ENCODE measurements at regions not wholly inside any gene's neighbourhood (a gene's known extent, or its start where the extent isn't known, plus 50 kb on each side); places are given as distances from the start of the nearest gene placed in this dataset.

DNA sequence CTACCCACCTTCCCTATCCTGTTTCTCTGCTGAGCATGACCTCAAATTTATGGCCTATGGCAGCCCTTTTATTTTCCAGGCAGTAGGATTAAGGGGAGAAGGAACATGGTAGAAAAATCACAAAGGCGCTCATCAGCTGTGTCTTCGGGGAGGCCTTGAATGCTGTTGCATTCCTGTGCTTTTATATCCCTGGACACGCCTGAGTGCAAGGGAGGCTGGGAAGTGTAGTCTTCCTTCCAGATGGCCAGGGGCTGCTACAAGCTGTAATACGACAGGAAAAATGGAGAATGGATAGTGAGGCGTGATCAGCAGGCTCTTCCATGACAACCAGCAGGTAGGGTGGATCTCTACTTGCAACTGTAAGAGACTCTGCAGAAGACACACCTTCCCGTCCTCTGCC lies 210.9 kb upstream of the GGTLC1 start:
- no peak for DNase-seq (ENCODE audit: low spot score)
- Mint-ChIP-seq H3K27ac (ENCODE audit: unreplicated experiment) (no peak overlapping the region), H3K4me1 (ENCODE audit: unreplicated experiment) (no peaks in the 10 kb centered on the region), H3K4me3 (ENCODE audit: unreplicated experiment) (no peak overlapping the region), H3K27me3 (ENCODE audit: unreplicated experiment) (peaks cover 2% of the 10 kb centered on the region), H3K36me3 (ENCODE audit: low read depth, unreplicated experiment) (no peaks in the 10 kb centered on the region), H3K9me3 (ENCODE audit: unreplicated experiment) (no peaks in the 10 kb centered on the region)
- TF ChIP-seq, protein P1, sequence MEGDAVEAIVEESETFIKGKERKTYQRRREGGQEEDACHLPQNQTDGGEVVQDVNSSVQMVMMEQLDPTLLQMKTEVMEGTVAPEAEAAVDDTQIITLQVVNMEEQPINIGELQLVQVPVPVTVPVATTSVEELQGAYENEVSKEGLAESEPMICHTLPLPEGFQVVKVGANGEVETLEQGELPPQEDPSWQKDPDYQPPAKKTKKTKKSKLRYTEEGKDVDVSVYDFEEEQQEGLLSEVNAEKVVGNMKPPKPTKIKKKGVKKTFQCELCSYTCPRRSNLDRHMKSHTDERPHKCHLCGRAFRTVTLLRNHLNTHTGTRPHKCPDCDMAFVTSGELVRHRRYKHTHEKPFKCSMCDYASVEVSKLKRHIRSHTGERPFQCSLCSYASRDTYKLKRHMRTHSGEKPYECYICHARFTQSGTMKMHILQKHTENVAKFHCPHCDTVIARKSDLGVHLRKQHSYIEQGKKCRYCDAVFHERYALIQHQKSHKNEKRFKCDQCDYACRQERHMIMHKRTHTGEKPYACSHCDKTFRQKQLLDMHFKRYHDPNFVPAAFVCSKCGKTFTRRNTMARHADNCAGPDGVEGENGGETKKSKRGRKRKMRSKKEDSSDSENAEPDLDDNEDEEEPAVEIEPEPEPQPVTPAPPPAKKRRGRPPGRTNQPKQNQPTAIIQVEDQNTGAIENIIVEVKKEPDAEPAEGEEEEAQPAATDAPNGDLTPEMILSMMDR (IDR thresholded peaks at IDR 0.05; ENCODE audit: unreplicated experiment): no peak

DNA sequence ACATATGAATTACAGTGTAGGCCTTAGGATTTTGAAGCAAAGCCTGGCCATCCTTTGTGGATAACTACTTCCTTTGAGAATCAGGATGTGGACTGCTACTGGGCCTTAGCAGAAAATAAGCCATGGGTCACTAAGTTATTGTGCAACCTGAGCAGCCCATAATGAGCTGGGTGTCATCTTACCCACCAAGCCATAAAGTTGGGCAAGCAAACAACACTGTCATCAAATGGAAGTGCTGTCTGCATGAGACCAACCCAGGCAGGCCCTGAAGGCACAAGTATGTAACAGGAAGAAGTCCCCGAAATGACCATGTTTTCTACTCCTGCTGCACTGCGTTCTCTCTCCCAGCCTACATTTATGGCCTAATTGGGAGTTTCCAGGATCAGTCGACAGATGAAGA lies 205.6 kb upstream of the GGTLC1 start:
- Mint-ChIP-seq H3K9me3 (ENCODE audit: unreplicated experiment) (no peaks in the 10 kb centered on the region), H3K27ac (ENCODE audit: unreplicated experiment) (no peak overlapping the region), H3K4me1 (ENCODE audit: unreplicated experiment) (no peaks in the 10 kb centered on the region), H3K4me3 (ENCODE audit: unreplicated experiment) (no peak overlapping the region), H3K36me3 (ENCODE audit: low read depth, unreplicated experiment) (no peaks in the 10 kb centered on the region), H3K27me3 (ENCODE audit: unreplicated experiment) (peaks cover 2% of the 10 kb centered on the region)
- TF ChIP-seq, protein P1 (IDR thresholded peaks at IDR 0.05; ENCODE audit: unreplicated experiment): no peak
- DNase-seq (ENCODE audit: low spot score): no peak

DNA sequence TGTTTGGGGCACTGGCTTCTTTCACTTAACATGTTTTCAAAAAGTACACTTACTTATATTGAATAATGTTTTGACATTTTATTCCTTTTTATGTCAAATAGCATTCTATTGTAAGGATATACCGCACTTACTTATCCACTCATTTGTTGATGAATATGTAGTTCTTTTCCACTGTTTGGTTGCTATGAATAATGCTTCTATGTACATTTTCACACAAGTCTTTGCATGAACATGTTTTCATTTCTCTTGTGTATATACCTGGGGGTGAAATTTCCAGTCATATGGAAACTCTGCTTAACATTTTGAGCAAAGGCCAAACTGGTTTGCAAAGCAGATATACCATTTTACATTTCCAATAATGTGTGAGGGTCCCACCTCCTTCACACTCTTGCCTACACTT lies 202.3 kb upstream of the GGTLC1 start:
- no peak for DNase-seq (ENCODE audit: low spot score)
- H3K27me3 Mint-ChIP-seq (ENCODE audit: unreplicated experiment): no peaks in the 10 kb centered on the region
- no peaks in the 10 kb centered on the region for H3K4me1 Mint-ChIP-seq (ENCODE audit: unreplicated experiment)
- no peaks in the 10 kb centered on the region for H3K36me3 Mint-ChIP-seq (ENCODE audit: low read depth, unreplicated experiment)
- no peak overlapping the region for H3K27ac Mint-ChIP-seq (ENCODE audit: unreplicated experiment)
- no peaks in the 10 kb centered on the region for H3K9me3 Mint-ChIP-seq (ENCODE audit: unreplicated experiment)
- TF ChIP-seq, protein P1 (IDR thresholded peaks at IDR 0.05; ENCODE audit: unreplicated experiment): no peak
- no peak overlapping the region for H3K4me3 Mint-ChIP-seq (ENCODE audit: unreplicated experiment)

DNA sequence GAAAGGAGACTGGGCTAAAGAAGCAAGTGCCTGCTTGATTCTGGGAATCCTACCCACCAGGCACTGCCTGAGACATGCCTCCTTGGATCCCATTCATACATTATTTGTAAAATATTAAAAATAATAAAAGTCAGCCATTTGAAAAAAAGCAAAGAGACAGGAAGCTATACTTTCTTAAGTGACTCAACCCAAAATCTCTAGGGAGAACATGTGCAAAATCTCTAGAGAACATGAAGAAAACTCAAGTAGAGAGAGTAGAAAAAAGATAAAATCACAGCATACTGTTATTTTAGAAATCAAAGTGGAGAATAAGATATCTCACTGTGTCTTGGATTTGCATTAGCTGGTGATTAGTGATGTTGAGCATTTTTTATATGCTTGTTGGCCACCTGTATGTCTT lies 197.2 kb upstream of the GGTLC1 start:
- H3K4me1 Mint-ChIP-seq (ENCODE audit: unreplicated experiment): no peaks in the 10 kb centered on the region
- TF ChIP-seq, protein P1 (IDR thresholded peaks at IDR 0.05; ENCODE audit: unreplicated experiment): no peak
- H3K27ac Mint-ChIP-seq (ENCODE audit: unreplicated experiment): no peak overlapping the region
- H3K27me3 Mint-ChIP-seq (ENCODE audit: unreplicated experiment): no peaks in the 10 kb centered on the region
- no peak overlapping the region for H3K4me3 Mint-ChIP-seq (ENCODE audit: unreplicated experiment)
- no peaks in the 10 kb centered on the region for H3K36me3 Mint-ChIP-seq (ENCODE audit: low read depth, unreplicated experiment)
- no peaks in the 10 kb centered on the region for H3K9me3 Mint-ChIP-seq (ENCODE audit: unreplicated experiment)
- DNase-seq (ENCODE audit: low spot score): no peak

DNA sequence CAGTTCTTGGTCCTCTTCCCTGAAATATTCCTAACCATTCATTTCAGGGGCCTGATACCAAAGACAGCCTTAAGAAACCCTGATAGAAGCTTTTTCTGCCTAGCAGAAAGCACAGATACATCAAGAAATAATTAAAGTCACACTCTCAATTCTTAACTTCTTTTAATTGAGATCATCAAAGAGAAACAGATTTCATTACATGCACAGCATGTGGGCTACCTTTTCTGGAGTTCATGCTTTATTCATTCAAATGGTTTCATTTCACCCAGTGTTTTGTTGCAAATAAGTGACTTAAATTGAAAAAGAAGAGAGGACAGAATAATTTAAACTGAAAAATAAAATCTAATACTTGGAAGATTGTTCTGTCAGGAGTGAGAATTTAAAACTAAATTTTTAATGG lies 192.6 kb upstream of the GGTLC1 start:
- TF ChIP-seq, protein P1 (IDR thresholded peaks at IDR 0.05; ENCODE audit: unreplicated experiment): no peak
- no peaks in the 10 kb centered on the region for H3K9me3 Mint-ChIP-seq (ENCODE audit: unreplicated experiment)

More for the DNA sequence above, 192.6 kb upstream of the GGTLC1 start:
- H3K4me1 Mint-ChIP-seq (ENCODE audit: unreplicated experiment): no peaks in the 10 kb centered on the region
- H3K36me3 Mint-ChIP-seq (ENCODE audit: low read depth, unreplicated experiment): no peaks in the 10 kb centered on the region
- H3K27me3 Mint-ChIP-seq (ENCODE audit: unreplicated experiment): no peaks in the 10 kb centered on the region
- no peak overlapping the region for H3K4me3 Mint-ChIP-seq (ENCODE audit: unreplicated experiment)
- DNase-seq (ENCODE audit: low spot score): no peak
- no peak overlapping the region for H3K27ac Mint-ChIP-seq (ENCODE audit: unreplicated experiment)
